Heart right ventricle (tissue), 16 donors: ENCODE measurements at regions not wholly inside any gene's neighbourhood (a gene's known extent, or its start where the extent isn't known, plus 50 kb on each side); places are given as distances from the start of the nearest gene placed in this dataset.

ENCODE experiments used
- ATAC-seq, 8 donors: fragments of 200-7000 bp; cut with Tn5 transposase; one replicate each; pipeline ENCODE4 v1.9.1; 2020; ENCODE audit warnings: mild to moderate bottlenecking in 8 of 8, moderate library complexity in 8 of 8, moderate number of reproducible peaks in 1 of 8
- DNase-seq, 2 donors: peaks; one replicate each; pipeline ENCODE4 v3.0.0-alpha.2; 2020
- H3K27ac ChIP-seq, 10 donors: fragments of 200-600 bp; sonication (generic) in 2 of 10; one replicate each; pipeline versions ENCODE4 v1.5.0 to v1.8.0; 2020 to 2022; ENCODE audit warnings: mild to moderate bottlenecking in 3 of 10
- H3K27me3 ChIP-seq, 7 donors: fragments of 200-600 bp; one replicate each; pipeline ENCODE4 v1.8.0; 2021 to 2022; ENCODE audit warnings: mild to moderate bottlenecking in 2 of 7
- H3K36me3 ChIP-seq, 9 donors: fragments of 200-600 bp; sonication (generic) in 1 of 9; one replicate each; pipeline versions ENCODE4 v1.5.0 to v1.8.0; 2020 to 2022; ENCODE audit warnings: mild to moderate bottlenecking in 2 of 9
- H3K4me1 ChIP-seq, 9 donors: fragments of 200-600 bp; sonication (generic) in 1 of 9; one replicate each; pipeline versions ENCODE4 v1.5.0 to v1.8.0; 2020 to 2022; ENCODE audit warnings: mild to moderate bottlenecking in 4 of 9
- H3K4me3 ChIP-seq, 10 donors: fragments of 200-600 bp; sonication (generic) in 2 of 10; one replicate each; pipeline versions ENCODE4 v1.5.0 to v1.8.0; 2020 to 2022; ENCODE audit warnings: mild to moderate bottlenecking in 7 of 10, moderate library complexity in 2 of 10
- H3K9me3 ChIP-seq, 11 donors: fragments of 200-600 bp in 10 of 11; sonication (generic) in 2 of 11; one replicate each; pipeline versions ENCODE4 v1.5.0 to v1.8.0; 2013 to 2022; ENCODE audit warnings: mild to moderate bottlenecking in 2 of 11, control low read depth in 1 of 11, moderate library complexity in 1 of 11
- CTCF ChIP-seq, 9 donors: fragments of 200-600 bp; sonication (generic) in 2 of 9; IDR thresholded peaks; one replicate each; pipeline versions ENCODE4 v1.5.0 to v1.8.0; 2021 to 2022; ENCODE audit warnings: antibody characterized with exemption in 9 of 9, mild to moderate bottlenecking in 5 of 9, moderate library complexity in 1 of 9
- WGBS, 2 donors: extraction: QIAGEN DNeasy Blood & Tissue Kit; methylation state at CpG; one replicate each; pipeline ENCODE4 v1.1.7; 2013; ENCODE audit warnings: inconsistent platforms in 1 of 2; 5-methylcytosine and 5-hydroxymethylcytosine counted together
- intact Hi-C, 10 donors: fragments of 100-400 bp; cut with DNase I; formaldehyde crosslinking; loops; one replicate each; pipeline versions ENCODE4 v1.11.1 to v1.14.2; 2022
- donor health status: Arrhythmogenic right ventricular cardiomyopathy.
- donor health status: ischemic (EF 13 %, LVEDD 7.1; RV severe dilation, severe dysfunction).
- donor health status: healthy with polysubstance abuse.
- donor health status: DM: no; HTN: yes; CAD: no.
- donor health status: DM: no; HTN: no; CAD: no.
- donor health status: ischemic (EF 25% LVEDD 6.9; RV normal size, moderate dysfunction).
- donor health status: ischemic (EF 25% LVEDD 5.7; RV mildly dilated, moderate dysfunction).
- donor health status: healthy.
- donor health status: DM: yes; HTN: yes; CAD: no.
- donor health status: Ischemic cardiomyopathy.
- donor health status: ischemic (EF 35%, LVEDD 5.7; RV mildly dilated, moderate dysfunction).
- donor health status: nonischemic (EF 11% LVEDD 7.7; RV severe dilation, severe dysfunction).
- donor health status: DM: yes; HTN: yes; CAD: no.
- donor health status: PGD.
- donor health status: ischemic (EF 29% LVEDD 5.4; RV normal size, mild dysfunction).
- donor health status: nonischemic (EF 23%, LVEDD 6.1; RV moderate dilation, normal function).

GRCh38 chr1:182121787-182122186 is 60.3 kb upstream of the ZNF648 start:
- WGBS, 2 donors, result 89 to 90% methylated on average over 2 of the region's 2 CpGs
- Histone ChIP-seq H3K36me3 (no peaks in the 10 kb centered on the region), H3K4me3 (no peak overlapping the region), H3K9me3 (no peaks in the 10 kb centered on the region), H3K4me1 (no peaks in the 10 kb centered on the region), H3K27me3 (no peaks in the 10 kb centered on the region), H3K27ac (no peak overlapping the region)
- no peak for TF ChIP-seq CTCF (IDR thresholded peaks at IDR 0.05)
- ATAC-seq, result no peak
- intact Hi-C loops, result no loop called here
- DNase-seq, result no peak

GRCh38 chr1:182120411-182121258 is 59.1 kb upstream of the ZNF648 start:
- peak in 7 of 8 donors; percentile 51 to 86 (median 73) for ATAC-seq

DNA sequence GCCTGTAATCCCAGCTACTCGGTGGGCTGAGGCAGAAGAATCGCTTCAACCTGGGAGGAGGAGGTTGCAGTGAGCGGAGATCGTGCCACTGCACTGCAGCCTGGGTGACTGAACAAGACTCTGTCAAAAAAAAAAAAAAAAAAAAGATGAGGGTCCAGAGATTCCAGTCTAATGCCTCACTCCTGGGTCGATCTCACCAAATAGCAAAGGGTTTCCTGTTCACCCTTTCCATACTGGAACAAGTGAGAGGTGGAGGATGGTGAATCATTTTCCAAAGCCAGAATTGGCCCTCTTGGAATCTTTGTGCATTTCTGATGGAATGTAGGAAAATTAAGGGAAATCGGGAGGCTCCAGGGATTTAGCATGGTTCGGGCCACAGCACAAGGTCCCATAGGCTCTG is 58.1 kb upstream of the ZNF648 start:
- H3K9me3 ChIP-seq, result no peaks in the 10 kb centered on the region
- no peak overlapping the region for H3K27ac ChIP-seq
- 74 to 77% methylated on average over 7 of the region's 7 CpGs for WGBS, 2 donors
- no peaks in the 10 kb centered on the region for H3K4me1 ChIP-seq
- DNase-seq (no peak), ATAC-seq (no peak)
- no peak for TF ChIP-seq CTCF (IDR thresholded peaks at IDR 0.05)
- no peak overlapping the region for H3K4me3 ChIP-seq
- intact Hi-C loops, result no loop called here
- H3K27me3 ChIP-seq, result peaks cover 0 to 14% (median 0%) of the 10 kb centered on the region in 7 donors
- no peaks in the 10 kb centered on the region for H3K36me3 ChIP-seq

More at GRCh38 chr1:182120411-182121258, 59.1 kb upstream of the ZNF648 start:
- DNase-seq, result peak in 1 of 2 donors; percentile 19
- WGBS, 2 donors, result 69 to 77% methylated on average over 17 of the region's 17 CpGs
- no peaks in the 10 kb centered on the region for H3K9me3 ChIP-seq
- H3K27ac ChIP-seq, result peak overlapping the region in 3 of 10 donors; percentile 5 to 25 (median 11)
- no peaks in the 10 kb centered on the region for H3K4me1 ChIP-seq
- H3K27me3 ChIP-seq, result peaks cover 0 to 9% (median 0%) of the 10 kb centered on the region in 7 donors
- TF ChIP-seq CTCF (IDR thresholded peaks at IDR 0.05), result no peak
- no peaks in the 10 kb centered on the region for H3K36me3 ChIP-seq
- intact Hi-C loops, result no loop called here
- no peak overlapping the region for H3K4me3 ChIP-seq

DNA sequence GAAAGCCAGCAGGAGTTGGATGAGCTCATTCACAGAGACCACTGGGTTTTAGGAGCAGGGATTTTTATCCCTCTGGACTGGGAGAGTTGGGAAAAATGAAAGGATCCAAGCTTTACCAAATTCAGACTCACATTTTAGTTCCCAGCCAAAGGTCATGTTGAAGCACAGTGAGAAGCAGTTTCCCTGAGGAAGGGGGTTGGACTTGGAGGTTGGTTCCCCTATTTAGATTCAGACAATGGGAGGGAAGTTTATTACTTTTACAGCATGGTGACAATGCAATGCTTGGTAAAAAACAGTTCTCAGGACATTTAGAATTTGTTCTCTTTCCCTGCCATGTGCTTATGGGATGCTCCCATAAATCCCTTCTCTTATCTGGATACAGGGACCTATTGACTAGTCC is 57.3 kb upstream of the ZNF648 start:
- DNase-seq, result no peak
- Histone ChIP-seq H3K4me1 (no peaks in the 10 kb centered on the region), H3K9me3 (no peaks in the 10 kb centered on the region), H3K4me3 (no peak overlapping the region), H3K36me3 (no peaks in the 10 kb centered on the region), H3K27me3 (peaks cover 0 to 14% (median 0%) of the 10 kb centered on the region in 7 donors), H3K27ac (no peak overlapping the region)
- TF ChIP-seq CTCF (IDR thresholded peaks at IDR 0.05), result no peak
- no peak for ATAC-seq
- intact Hi-C loops, result no loop called here
